Activated T-cell treated with anti-CD3 and anti-CD28 coated beads for 48 hours (primary cell): ENCODE measurements at regions not wholly inside any gene's neighbourhood (a gene's known extent, or its start where the extent isn't known, plus 50 kb on each side); places are given as distances from the start of the nearest gene placed in this dataset.
"Not testable (repeated sequence)": the region's sequence is repeated elsewhere in the genome, so short reads cannot be mapped to it uniquely, and the experiment has no call there.

Source experiments
- DNase-seq: peaks from one replicate; pipeline ENCODE4 v3.0.0-alpha.2; 2020; ENCODE audit warnings: low read depth

- DNase-seq, result not testable (repeated sequence)
These were observed 109.7 kb upstream of the ZNG1E start for GRCh38 chr9:65566018-65566417.

GRCh38 chr9:65519018-65519417 lies 156.7 kb upstream of the ZNG1E start:
- DNase-seq, result not testable (repeated sequence)

GRCh38 chr9:65514465-65514864 lies 161.3 kb upstream of the ZNG1E start:
- DNase-seq, result not testable (repeated sequence)

- DNase-seq, result not testable (repeated sequence)
These were observed 167.8 kb upstream of the ZNG1E start for GRCh38 chr9:65507897-65508296.

GRCh38 chr9:65504686-65505085 lies 171.0 kb upstream of the ZNG1E start:
- not testable (repeated sequence) for DNase-seq

GRCh38 chr9:65503696-65504095 lies 172.0 kb upstream of the ZNG1E start:
- DNase-seq, result not testable (repeated sequence)

- DNase-seq, result not testable (repeated sequence)
These were observed 192.8 kb upstream of the ZNG1E start for GRCh38 chr9:65482890-65483289.

GRCh38 chr9:65481291-65481690 lies 194.4 kb upstream of the ZNG1E start:
- not testable (repeated sequence) for DNase-seq

GRCh38 chr9:65474891-65475290 lies 189.9 kb upstream of the FOXD4L5 start:
- DNase-seq, result not testable (repeated sequence)

GRCh38 chr9:65473059-65473822 lies 188.2 kb upstream of the FOXD4L5 start:
- not testable (repeated sequence) for DNase-seq

GRCh38 chr9:65471106-65471505 lies 186.1 kb upstream of the FOXD4L5 start:
- DNase-seq, result not testable (repeated sequence)

GRCh38 chr9:65466911-65467734 lies 182.1 kb upstream of the FOXD4L5 start:
- not testable (repeated sequence) for DNase-seq

GRCh38 chr9:65465246-65465895 lies 180.4 kb upstream of the FOXD4L5 start:
- not testable (repeated sequence) for DNase-seq

GRCh38 chr9:65462476-65462875 lies 177.5 kb upstream of the FOXD4L5 start:
- DNase-seq, result not testable (repeated sequence)

GRCh38 chr9:65459756-65460320 lies 174.8 kb upstream of the FOXD4L5 start:
- no peak for DNase-seq

GRCh38 chr9:65458992-65459391 lies 174.0 kb upstream of the FOXD4L5 start:
- DNase-seq, result no peak

GRCh38 chr9:65458465-65458864 lies 173.5 kb upstream of the FOXD4L5 start:
- no peak for DNase-seq

GRCh38 chr9:65456991-65457390 lies 172.0 kb upstream of the FOXD4L5 start:
- DNase-seq, result not testable (repeated sequence)

- DNase-seq, result not testable (repeated sequence)
These were observed 171.0 kb upstream of the FOXD4L5 start for GRCh38 chr9:65455751-65456647.

GRCh38 chr9:65455136-65455535 lies 170.1 kb upstream of the FOXD4L5 start:
- DNase-seq, result not testable (repeated sequence)

GRCh38 chr9:65454666-65455065 lies 169.7 kb upstream of the FOXD4L5 start:
- not testable (repeated sequence) for DNase-seq
